HuH-7 (cell line): ENCODE measurements at regions not wholly inside any gene's neighbourhood (a gene's known extent, or its start where the extent isn't known, plus 50 kb on each side); places are given as distances from the start of the nearest gene placed in this dataset.
"Not testable (repeated sequence)": the region's sequence is repeated elsewhere in the genome, so short reads cannot be mapped to it uniquely, and the experiment has no call there.

ENCODE experiments used
- DNase-seq: peaks from one replicate; pipeline ENCODE4 v3.0.0; 2011; ENCODE audit warnings: low spot score

GRCh38 chr3:82410366-82410765, 648.9 kb upstream of the GBE1 start:
- DNase-seq: no peak

- no peak for DNase-seq
Observed at GRCh38 chr3:82409842-82410241, 648.4 kb upstream of the GBE1 start.

- DNase-seq: no peak
Observed at GRCh38 chr3:82392203-82392775, 630.8 kb upstream of the GBE1 start.

- no peak for DNase-seq
Observed at GRCh38 chr3:82390868-82391267, 629.4 kb upstream of the GBE1 start.

- DNase-seq: no peak
Observed at GRCh38 chr3:82386647-82387046, 625.2 kb upstream of the GBE1 start.

GRCh38 chr3:82384181-82384580, 622.7 kb upstream of the GBE1 start:
- no peak for DNase-seq

GRCh38 chr3:82382831-82383230, 621.4 kb upstream of the GBE1 start:
- DNase-seq: no peak

GRCh38 chr3:82378392-82378791, 616.9 kb upstream of the GBE1 start:
- DNase-seq: no peak

- no peak for DNase-seq
Observed at GRCh38 chr3:82376883-82377282, 615.4 kb upstream of the GBE1 start.

GRCh38 chr3:82373833-82374232, 612.4 kb upstream of the GBE1 start:
- not testable (repeated sequence) for DNase-seq

GRCh38 chr3:82364827-82365226, 603.4 kb upstream of the GBE1 start:
- DNase-seq: no peak

- DNase-seq: no peak
Observed at GRCh38 chr3:82363131-82363530, 601.7 kb upstream of the GBE1 start.

- DNase-seq: no peak
Observed at GRCh38 chr3:82355228-82355627, 593.8 kb upstream of the GBE1 start.

- DNase-seq: no peak
Observed at GRCh38 chr3:82354228-82354627, 592.8 kb upstream of the GBE1 start.

GRCh38 chr3:82353306-82354171, 592.1 kb upstream of the GBE1 start:
- no peak for DNase-seq

- no peak for DNase-seq
Observed at GRCh38 chr3:82347585-82347984, 586.1 kb upstream of the GBE1 start.

GRCh38 chr3:82342521-82342920, 581.1 kb upstream of the GBE1 start:
- DNase-seq: no peak

GRCh38 chr3:82329300-82329699, 567.9 kb upstream of the GBE1 start:
- DNase-seq: no peak

- DNase-seq: no peak
Observed at GRCh38 chr3:82311901-82312300, 550.5 kb upstream of the GBE1 start.

GRCh38 chr3:82308755-82309154, 547.3 kb upstream of the GBE1 start:
- no peak for DNase-seq

- no peak for DNase-seq
Observed at GRCh38 chr3:82306189-82306588, 544.7 kb upstream of the GBE1 start.

GRCh38 chr3:82294609-82295008, 533.2 kb upstream of the GBE1 start:
- no peak for DNase-seq

GRCh38 chr3:82293867-82294266, 532.4 kb upstream of the GBE1 start:
- no peak for DNase-seq

GRCh38 chr3:82293435-82293834, 532.0 kb upstream of the GBE1 start:
- no peak for DNase-seq
